ENCODE measurements at regions not wholly inside any gene's neighbourhood (a gene's known extent, or its start where the extent isn't known, plus 50 kb on each side); places are given as distances from the start of the nearest gene placed in this dataset.

DNA sequence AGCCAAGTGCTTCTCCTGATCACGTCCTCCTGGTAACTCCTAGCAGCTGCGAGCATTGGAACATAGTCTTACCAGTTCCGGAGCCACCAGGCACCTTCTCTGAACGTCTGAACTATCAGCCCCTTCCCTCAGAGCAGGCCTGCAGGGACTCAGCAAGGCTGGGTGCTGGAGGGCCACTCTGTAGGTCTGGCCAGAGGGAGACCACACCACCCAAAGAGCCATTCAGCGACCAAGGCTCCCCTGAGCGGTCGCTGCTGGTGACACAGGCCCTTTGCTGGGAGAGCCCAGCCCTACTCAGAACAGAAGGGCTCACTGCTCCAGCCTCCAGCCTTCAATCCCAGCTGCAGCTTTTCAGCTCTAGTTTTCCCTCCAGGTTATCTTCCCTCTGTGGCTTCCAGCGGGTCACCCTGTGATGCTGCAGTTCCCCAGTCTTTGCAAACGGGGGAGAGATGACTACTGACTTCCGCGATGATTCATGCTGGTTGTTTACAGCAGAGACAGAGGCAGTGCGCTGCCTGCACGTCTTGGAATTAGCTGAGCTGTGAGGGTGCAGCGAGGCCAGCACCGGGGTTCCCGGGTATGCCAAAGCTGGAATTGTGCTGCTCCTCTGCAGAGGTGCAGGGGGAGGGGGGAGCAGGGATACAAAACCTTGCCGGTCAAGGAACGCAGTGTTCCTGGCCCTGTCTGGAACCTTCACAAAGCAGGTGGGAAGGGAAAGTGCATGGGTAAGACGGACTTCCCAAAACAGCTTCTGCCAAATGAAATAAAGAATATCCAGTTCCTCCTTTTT lies 161.4 kb downstream of the LY86 start (continued):
- TF ChIP-seq TEAD2 (tag; IDR thresholded peaks at IDR 0.05) (no peak), RNF219 (CRISPR knock-in tag; IDR thresholded peaks at IDR 0.05) (no peak), NEUROD1 (IDR thresholded peaks at IDR 0.05; ENCODE audit: borderline replicate concordance, low read depth, low read length, partially characterized antibody) (peak; percentile 86), FOXJ2 (tag; IDR thresholded peaks at IDR 0.05) (peak; percentile 82; the same call in 1 of the 2 replicates)

DNA sequence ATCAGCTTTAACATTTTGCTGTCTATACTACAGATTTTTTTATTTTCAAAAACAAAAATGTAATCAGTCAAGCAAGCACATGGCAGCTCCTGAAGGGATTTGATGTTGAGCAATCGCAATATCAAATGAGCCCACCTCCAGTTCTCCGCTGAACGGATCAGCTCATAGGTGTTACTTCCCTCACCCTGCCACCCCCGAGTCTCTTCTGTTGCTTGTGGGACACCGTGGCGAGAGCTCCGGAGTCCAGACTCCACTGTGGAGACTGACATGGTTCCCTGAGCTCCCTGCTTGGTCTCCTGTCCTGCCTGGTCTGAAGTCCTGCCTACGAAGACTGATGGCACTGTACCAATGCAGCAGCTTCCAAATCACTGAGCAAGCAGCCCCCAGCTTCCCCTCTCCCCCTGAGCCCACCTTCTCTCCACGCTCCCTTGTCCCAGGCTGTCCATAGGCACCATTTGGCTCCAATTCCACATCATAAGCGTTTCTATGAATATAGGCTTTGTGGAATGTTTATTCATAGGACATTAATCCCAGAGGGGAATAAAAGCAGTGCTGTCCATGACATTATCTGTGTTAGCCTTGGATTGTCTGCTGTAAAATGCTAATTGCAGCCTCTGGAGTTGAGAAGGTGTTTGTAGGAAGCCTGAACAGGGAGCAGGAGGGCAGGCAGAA lies 162.2 kb downstream of the LY86 start:
- FAIRE-seq (peak; percentile 42), ATAC-seq (no peak), DNase-seq (ENCODE audit: extremely low read depth in 1 of 4, low spot score in 3 of 4) (no peak)
- H3K4me1 ChIP-seq (replicated peaks in 1 of 2; ENCODE audit: control insufficient read depth in 2 of 2, insufficient read depth in 2 of 2, low read length in 2 of 2): peaks cover 36 to 38% of the 10 kb centered on the region in 2 experiments
- H3K27ac ChIP-seq (ENCODE audit: extremely low read depth, low read depth, low read length): peak overlapping the region; percentile 46; the same call in 2 of the 3 replicates
- H3K36me3 ChIP-seq (ENCODE audit: control insufficient read depth, insufficient read depth, low read length): no peaks in the 10 kb centered on the region
- no peaks in the 10 kb centered on the region for H3K79me2 ChIP-seq (ENCODE audit: control insufficient read depth, insufficient read depth, low read length)
- H3K9me3 ChIP-seq (replicated peaks; ENCODE audit: control insufficient read depth, insufficient read depth, low read depth, low read length): no peaks in the 10 kb centered on the region
- H3K9me1 ChIP-seq (ENCODE audit: control insufficient read depth, insufficient read depth, low read length): no peaks in the 10 kb centered on the region
- no peaks in the 10 kb centered on the region for H4K20me1 ChIP-seq (replicated peaks; ENCODE audit: control insufficient read depth, insufficient read depth, low read length)
- H3K9ac ChIP-seq (ENCODE audit: insufficient read depth in 1 of 2, low read depth in 2 of 2, low read length in 2 of 2): peak overlapping the region; percentile 1 to 40; a peak in 3 of 4 replicates
- CTCF ChIA-PET (ENCODE audit: low intra/inter-chr PET ratio): no interaction called here
- H3K4me3 ChIP-seq: no peak overlapping the region
- peak overlapping the region; percentile 76 for H2AFZ ChIP-seq (ENCODE audit: low read depth, low read length)
- no peaks in the 10 kb centered on the region for H3K27me3 ChIP-seq (ENCODE audit: control insufficient read depth in 2 of 2, insufficient read depth in 2 of 2, low read length in 2 of 2)
- in situ Hi-C loops (cut with MboI): no loop called here
- no TSS peak for BruUV-seq (replicated peaks)
- intact Hi-C loops (cut with micrococcal nuclease): loop anchor here (5.0 to 10.0 kb wide), 2 partner anchors 73 to 196 kb away; no protein-coding TSS in a partner anchor
- WGBS (ENCODE audit: insufficient coverage, low coverage, missing lambda C conversion rate): 71% methylated on average over 10 of the region's 10 CpGs
- POLR2A ChIA-PET: interaction anchor here (0.6 to 1.7 kb wide), 7 partner anchors 9 to 360 kb away, joined by 3 to 12 read pairs (median 4); no protein-coding TSS in a partner anchor
- no peak overlapping the region; the same call in 1 of the 2 replicates for H3K4me2 ChIP-seq (ENCODE audit: insufficient read depth, low read length)
- no peak for TF ChIP-seq ZBTB43 (CRISPR knock-in tag; IDR thresholded peaks at IDR 0.05)
- TF ChIP-seq PML (IDR thresholded peaks at IDR 0.05; ENCODE audit: low read length): no peak
- TF ChIP-seq ZBTB33 (CRISPR knock-in tag; IDR thresholded peaks at IDR 0.05): no peak
- no peak for TF ChIP-seq SOX6 (IDR thresholded peaks at IDR 0.05)
- TF ChIP-seq ELK3 (CRISPR knock-in tag; IDR thresholded peaks at IDR 0.05): no peak
- TF ChIP-seq CEBPB (tag; IDR thresholded peaks at IDR 0.05): peak; percentile 36; the same call in 1 of the 2 replicates

Measured in K562 (cell line).